ENCODE measurements at regions not wholly inside any gene's neighbourhood (a gene's known extent, or its start where the extent isn't known, plus 50 kb on each side); places are given as distances from the start of the nearest gene placed in this dataset.

GRCh38 chr3:51618496-51618895 lies 52.6 kb upstream of the TEX264 start (continued):
- no peak for TF ChIP-seq CHD1 (IDR thresholded peaks at IDR 0.05; ENCODE audit: low read depth, low read length)
- no peak for TF ChIP-seq ATF2 (IDR thresholded peaks at IDR 0.05; ENCODE audit: low read length)
- no peak for TF ChIP-seq POLR2AphosphoS5 (IDR thresholded peaks at IDR 0.05; ENCODE audit: low read depth, low read length)
